HG03025 (cell line): ENCODE measurements at regions not wholly inside any gene's neighbourhood (a gene's known extent, or its start where the extent isn't known, plus 50 kb on each side); places are given as distances from the start of the nearest gene placed in this dataset.

ENCODE experiments used
- ATAC-seq: cut with Tn5 transposase; IDR thresholded peaks from one replicate; pipeline ENCODE4 v1.9.1; 2021; ENCODE audit warnings: mild to moderate bottlenecking, moderate library complexity; ENCODE audit not compliant: unreplicated experiment, low FRiP score

- no peak for ATAC-seq
Measured at GRCh38 chr11:79940974-79941735, 500.3 kb upstream of the TENM4 start.

- ATAC-seq: no peak
Measured at GRCh38 chr11:79940165-79940564, 499.3 kb upstream of the TENM4 start.

- no peak for ATAC-seq
Measured at GRCh38 chr11:79939111-79939510, 498.3 kb upstream of the TENM4 start.

GRCh38 chr11:79937676-79938334 is 497.0 kb upstream of the TENM4 start:
- no peak for ATAC-seq

- ATAC-seq: no peak
Measured at GRCh38 chr11:79932612-79933011, 491.8 kb upstream of the TENM4 start.

GRCh38 chr11:79931692-79932091 is 490.9 kb upstream of the TENM4 start:
- ATAC-seq: no peak

GRCh38 chr11:79926707-79927106 is 485.9 kb upstream of the TENM4 start:
- ATAC-seq: no peak

GRCh38 chr11:79925570-79925969 is 484.7 kb upstream of the TENM4 start:
- ATAC-seq: peak; percentile 87

- ATAC-seq: no peak
Measured at GRCh38 chr11:79922641-79923040, 481.8 kb upstream of the TENM4 start.

GRCh38 chr11:79920480-79920879 is 479.6 kb upstream of the TENM4 start:
- no peak for ATAC-seq

GRCh38 chr11:79919350-79919749 is 478.5 kb upstream of the TENM4 start:
- ATAC-seq: no peak

GRCh38 chr11:79918846-79919245 is 478.0 kb upstream of the TENM4 start:
- no peak for ATAC-seq

- no peak for ATAC-seq
Measured at GRCh38 chr11:79906164-79906563, 465.3 kb upstream of the TENM4 start.

- no peak for ATAC-seq
Measured at GRCh38 chr11:79902493-79902892, 461.7 kb upstream of the TENM4 start.

- ATAC-seq: no peak
Measured at GRCh38 chr11:79897896-79898295, 457.1 kb upstream of the TENM4 start.

- no peak for ATAC-seq
Measured at GRCh38 chr11:79896258-79896657, 455.4 kb upstream of the TENM4 start.

- no peak for ATAC-seq
Measured at GRCh38 chr11:79894111-79894510, 453.3 kb upstream of the TENM4 start.

- no peak for ATAC-seq
Measured at GRCh38 chr11:79890272-79890671, 449.4 kb upstream of the TENM4 start.

GRCh38 chr11:79864882-79865281 is 424.1 kb upstream of the TENM4 start:
- ATAC-seq: no peak

- no peak for ATAC-seq
Measured at GRCh38 chr11:79860336-79860735, 419.5 kb upstream of the TENM4 start.

- ATAC-seq: no peak
Measured at GRCh38 chr11:79857377-79858214, 416.8 kb upstream of the TENM4 start.
